HPDE6-E6E7 (cell line): ENCODE measurements at regions not wholly inside any gene's neighbourhood (a gene's known extent, or its start where the extent isn't known, plus 50 kb on each side); places are given as distances from the start of the nearest gene placed in this dataset.

Experiments
- DNase-seq: peaks from one replicate; pipeline ENCODE4 v3.0.0; 2011; ENCODE audit warnings: missing footprints; ENCODE audit errors: extremely low spot score

- no peak for DNase-seq
Measured at GRCh38 chr2:160672211-160672610, 178.6 kb upstream of the RBMS1 start.

GRCh38 chr2:160674146-160674750 is 180.6 kb upstream of the RBMS1 start:
- DNase-seq = no peak

DNA sequence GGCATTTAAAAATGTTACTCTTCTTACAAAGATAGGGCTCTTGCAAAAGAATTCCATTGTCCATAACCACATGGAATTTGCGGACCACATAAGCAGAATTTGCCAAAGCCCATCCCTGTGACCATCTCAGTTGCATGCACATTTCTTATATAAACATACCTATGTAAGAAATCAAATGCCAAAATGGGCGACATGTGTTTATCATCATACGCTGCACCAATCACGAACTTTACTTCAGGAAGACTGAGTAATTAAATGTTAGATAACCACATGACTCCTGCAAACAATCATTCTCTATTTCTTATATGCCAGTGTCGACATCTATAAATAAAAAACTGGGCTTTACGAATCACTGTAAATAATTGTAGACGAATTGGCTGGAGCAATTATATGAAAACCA is 186.1 kb upstream of the RBMS1 start:
- DNase-seq = no peak

GRCh38 chr2:160680294-160680693 is 186.7 kb upstream of the RBMS1 start:
- DNase-seq = no peak

DNA sequence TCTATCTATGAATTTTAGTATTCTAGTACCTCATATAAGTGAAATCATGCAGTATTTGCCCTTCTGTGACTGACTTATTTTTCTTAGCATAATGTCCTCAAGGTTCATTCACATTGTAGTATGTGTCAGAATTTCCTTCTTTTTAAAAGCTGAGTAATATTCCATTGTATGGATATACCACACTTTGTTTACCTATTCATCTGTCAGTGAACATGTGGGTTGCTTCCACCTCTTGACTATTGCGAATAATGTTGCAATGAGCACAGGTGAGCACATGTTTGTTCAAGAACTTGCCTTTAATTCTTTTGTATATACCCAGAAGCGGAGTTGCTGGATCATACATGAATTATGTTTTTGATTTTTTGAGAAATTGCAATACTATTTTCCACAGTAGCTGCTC is 187.4 kb upstream of the RBMS1 start:
- no peak for DNase-seq

DNA sequence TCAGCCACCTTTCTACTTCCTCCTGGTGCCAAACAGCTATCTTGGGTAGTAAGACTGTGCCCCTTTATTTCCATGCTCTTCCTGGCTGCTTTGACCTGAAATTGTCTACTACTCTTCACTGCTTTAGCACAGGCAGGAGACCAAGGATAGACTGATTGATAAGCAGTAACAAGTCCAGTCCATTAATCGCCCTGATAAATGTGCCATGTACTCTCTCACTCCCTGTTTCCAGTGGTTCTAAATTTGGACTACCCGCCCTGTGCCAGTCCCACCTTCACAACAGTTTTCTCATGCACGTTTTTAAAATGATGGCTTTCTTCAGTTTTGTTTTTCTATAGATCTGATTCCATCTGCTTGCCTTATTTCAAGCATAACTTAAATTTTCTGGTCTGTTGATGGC is 189.6 kb upstream of the RBMS1 start:
- DNase-seq = no peak

- DNase-seq = no peak
Measured at GRCh38 chr2:160687629-160688028, 194.0 kb upstream of the RBMS1 start.

- no peak for DNase-seq
Measured at GRCh38 chr2:160689441-160689840, 195.8 kb upstream of the RBMS1 start.

- no peak for DNase-seq
Measured at GRCh38 chr2:160694221-160694620, 200.6 kb upstream of the RBMS1 start.

- no peak for DNase-seq
Measured at GRCh38 chr2:160694631-160695030, 201.0 kb upstream of the RBMS1 start.

DNA sequence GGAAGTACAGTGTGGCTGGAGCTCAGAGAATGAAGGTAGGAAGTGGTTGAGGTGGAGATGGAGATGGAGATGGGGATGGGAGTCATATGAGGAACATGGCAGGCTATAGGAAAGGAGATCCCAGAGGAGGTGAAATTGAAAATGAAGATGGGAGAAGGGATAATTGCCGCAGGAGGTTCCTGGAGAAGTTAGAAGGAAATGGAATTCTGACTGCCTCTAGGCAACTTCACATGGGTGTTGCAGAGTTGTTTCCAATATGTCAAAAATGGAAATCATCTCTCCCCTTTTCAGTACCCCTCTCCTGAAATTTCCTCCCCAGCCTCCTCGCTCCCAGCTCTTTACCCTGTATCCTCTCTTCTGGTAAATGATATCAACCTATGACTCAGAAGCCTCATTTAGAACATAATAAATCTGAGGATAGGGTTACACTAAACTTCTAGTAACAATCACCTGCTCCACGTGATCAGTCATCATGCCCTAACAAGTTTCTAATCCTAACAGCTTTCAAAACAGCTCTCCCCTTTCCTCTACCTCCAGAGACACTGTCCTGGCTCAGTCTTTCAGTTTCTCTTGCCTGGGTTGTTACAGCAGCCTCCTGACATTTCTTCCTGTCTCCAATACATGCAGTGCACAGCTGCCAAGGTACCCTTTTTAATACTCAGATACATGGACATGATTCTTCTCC is 201.9 kb upstream of the RBMS1 start:
- DNase-seq = peak; percentile 69

DNA sequence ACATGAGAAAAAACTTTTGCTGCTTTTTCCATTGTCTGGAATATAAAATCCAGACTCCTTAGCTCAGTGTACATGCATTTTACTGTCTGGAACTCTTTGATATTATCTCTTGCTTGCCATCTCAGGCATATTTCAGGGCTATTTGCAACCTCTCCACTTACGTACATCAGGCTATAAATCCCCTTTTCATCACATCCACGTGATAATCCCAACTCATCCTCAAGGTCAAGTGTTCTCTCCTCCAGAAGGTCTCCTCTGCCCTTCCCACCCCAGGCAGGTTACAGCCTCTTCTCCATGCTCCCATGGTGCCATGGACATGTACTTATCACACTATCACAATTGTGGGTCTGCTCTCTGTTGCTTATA is 202.5 kb upstream of the RBMS1 start:
- no peak for DNase-seq

DNA sequence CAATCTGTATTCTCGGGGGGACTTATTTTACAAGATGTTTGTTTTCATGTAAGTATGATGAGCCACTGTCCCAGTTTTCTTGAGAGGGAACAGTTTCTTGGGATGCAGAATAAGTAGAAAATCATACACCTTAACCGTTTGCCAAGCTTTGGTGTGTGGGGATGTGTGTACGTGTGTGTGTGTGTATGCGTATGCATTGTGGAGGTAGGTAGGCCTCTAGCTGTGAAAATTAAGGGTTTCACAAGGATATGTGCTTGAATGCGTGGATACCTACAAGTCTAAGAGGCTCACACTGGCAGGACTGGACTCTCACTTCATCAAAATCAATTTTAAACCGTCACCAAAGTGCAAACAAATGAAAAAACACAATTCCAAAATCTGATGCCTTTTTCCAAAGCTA is 204.2 kb upstream of the RBMS1 start:
- no peak for DNase-seq

- DNase-seq = no peak
Measured at GRCh38 chr2:160700021-160700814, 206.6 kb upstream of the RBMS1 start.

GRCh38 chr2:160701822-160702221 is 208.2 kb upstream of the RBMS1 start:
- DNase-seq = no peak

DNA sequence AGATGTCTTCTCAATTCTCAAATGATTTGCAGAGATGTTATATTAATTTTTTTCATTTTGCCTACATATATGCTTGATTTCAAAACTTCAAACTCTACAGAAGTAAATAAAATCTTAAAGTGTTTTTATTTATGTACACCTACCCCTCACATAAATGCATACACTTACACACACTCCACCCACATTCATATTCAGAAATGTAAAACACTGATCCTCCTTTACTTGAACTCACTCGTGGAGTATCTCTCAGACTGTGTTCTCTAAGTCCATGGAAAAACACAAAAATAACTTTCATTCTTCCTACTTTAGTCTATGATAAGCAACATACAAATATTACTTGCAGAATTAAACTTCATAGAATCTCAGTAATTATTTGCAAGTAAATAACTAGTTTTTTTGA is 209.1 kb upstream of the RBMS1 start:
- no peak for DNase-seq

DNA sequence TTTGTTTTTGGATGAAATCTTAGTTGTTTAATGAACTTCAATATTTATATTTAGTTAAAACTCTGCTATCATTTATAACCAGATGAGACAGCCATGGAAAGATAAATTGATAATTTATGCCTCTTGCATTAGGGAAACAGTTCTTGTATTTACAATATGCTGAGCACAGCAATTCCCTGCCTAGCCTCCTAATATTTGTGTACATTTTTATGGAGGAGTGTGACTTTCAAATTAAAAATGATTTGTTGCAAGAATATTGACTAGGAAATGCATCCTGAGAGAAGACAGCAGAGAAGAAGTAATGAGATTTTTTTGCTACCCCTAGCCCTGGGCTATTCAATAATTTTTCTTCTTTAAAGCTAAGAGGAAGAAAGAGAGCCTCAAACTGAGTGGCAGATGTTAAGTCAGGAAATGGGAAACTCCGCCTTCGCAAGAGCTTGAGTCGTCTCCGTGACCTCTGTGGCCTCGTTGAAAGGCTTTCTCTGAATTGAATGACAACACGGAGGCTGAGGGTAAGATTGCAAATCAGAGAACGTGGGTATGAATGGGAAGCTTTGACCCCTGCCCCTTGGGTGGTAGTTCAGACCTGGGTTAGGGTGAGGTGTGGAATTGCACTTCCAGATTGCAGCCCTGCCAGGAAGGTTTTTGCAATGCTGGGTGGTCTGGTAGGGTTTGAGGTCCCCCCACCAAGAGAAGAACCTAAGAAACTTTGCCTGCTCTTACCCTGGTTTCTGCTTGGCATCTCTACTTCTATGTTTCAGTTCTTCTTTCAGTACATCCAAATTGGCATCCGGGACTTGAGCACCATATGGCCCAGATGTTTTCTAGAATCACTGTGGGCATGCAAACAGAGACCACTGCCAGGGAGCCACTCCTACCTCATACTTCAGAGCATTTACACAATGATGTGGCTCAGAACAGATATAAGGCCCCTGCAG is 210.3 kb upstream of the RBMS1 start:
- no peak for DNase-seq

DNA sequence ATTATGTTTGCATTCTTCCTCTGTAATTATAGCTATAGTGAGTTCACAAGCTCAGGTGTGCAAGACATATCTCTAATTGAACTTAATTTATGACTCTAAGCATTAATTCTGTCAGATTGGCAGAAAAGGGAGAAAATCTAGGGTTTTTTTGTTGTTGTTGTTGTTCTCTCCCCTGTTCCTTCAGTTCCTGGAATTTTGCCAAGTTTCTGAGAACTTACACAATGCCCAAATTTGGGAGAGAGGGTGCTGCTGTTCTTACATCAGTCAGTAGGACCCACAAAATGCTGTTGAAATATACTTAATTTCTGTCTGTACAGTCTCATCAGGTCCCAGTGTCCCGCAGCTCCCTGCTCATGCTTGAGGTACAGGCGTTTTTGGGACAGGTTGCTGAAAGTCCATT is 221.8 kb upstream of the RBMS1 start:
- DNase-seq = no peak

DNA sequence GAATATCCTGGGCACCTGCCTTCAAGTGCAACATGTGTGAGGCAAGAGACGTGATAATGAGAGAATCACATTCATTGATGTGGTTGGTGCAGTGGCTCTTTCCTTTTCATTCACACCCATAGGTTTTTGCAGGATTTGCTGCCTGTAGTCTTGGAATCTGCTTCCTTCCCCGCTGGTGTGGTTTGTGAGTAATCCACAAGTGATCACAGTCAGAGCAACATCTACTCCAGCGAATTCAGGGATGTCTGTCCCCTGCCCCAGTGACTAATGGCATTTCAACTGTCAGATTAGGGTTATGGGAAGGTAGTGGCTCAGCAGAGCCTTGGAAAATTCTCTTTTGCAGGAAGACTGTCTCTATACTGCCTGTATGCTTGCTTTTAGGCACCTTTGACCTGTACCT is 225.5 kb upstream of the RBMS1 start:
- DNase-seq = no peak

- no peak for DNase-seq
Measured at GRCh38 chr2:160720098-160720497, 226.5 kb upstream of the RBMS1 start.

DNA sequence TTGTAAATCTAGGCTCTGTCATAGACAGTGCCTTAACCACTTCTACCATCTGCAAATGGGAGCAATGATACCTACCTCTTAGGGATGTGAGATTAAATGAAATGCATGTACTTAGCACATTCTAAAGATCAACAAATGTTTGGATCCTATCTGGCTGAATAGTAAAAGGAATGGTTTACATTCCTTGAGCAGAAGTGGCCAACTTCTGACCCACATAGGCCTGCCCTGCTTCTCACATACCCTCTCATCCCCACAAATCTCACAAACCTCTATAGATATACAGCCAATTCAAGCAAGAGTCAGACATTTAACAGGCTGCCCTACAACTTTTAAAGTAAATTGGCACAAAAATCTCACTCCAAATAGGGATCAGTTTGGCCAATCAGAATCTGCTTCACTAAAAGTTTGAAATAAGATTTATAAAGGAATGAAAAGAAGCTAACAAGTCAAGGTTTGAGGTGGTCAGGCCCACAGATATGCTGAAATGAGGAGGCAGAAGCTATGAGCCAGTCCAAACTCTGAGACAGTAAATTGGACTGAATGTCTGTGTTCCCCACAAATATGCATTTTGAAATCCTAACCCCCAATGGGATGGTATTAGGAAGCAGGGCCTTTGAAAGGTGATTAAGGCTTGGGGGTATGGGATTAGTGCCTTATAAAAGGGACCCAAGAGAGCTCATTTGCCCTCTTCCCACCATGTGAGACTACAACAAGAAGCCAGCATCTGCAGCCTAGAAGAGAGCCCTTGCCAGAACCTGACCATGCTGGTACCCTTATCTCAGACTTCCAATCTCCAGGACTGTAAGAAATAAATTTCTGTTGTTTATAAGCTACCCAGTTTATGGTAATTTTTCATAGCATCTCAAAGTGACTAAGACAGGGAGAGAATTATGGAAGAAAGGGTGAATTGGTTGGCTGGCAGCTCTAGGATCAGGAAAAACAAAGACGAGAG is 227.8 kb upstream of the RBMS1 start:
- DNase-seq = no peak
